Body of pancreas (tissue), 4 donors: ENCODE measurements at regions not wholly inside any gene's neighbourhood (a gene's known extent, or its start where the extent isn't known, plus 50 kb on each side); places are given as distances from the start of the nearest gene placed in this dataset.

Source experiments
- POLR2A ChIP-seq, 3 donors: fragments of 450-650 bp; IDR thresholded peaks; one replicate each; pipeline ENCODE4 v1.6.1; 2016; ENCODE audit warnings: antibody characterized with exemption in 3 of 3, mild to moderate bottlenecking in 2 of 3
- TF ChIP-seq, protein P1 (sequence below), 7 experiments: fragments of 450-650 bp in 4 of 7; fragments of 200-600 bp in 3 of 7; sonication (generic) in 3 of 7; IDR thresholded peaks; one replicate each; pipeline ENCODE4 v1.5.1; 2016 to 2019; ENCODE audit warnings: antibody characterized with exemption in 7 of 7

DNA sequence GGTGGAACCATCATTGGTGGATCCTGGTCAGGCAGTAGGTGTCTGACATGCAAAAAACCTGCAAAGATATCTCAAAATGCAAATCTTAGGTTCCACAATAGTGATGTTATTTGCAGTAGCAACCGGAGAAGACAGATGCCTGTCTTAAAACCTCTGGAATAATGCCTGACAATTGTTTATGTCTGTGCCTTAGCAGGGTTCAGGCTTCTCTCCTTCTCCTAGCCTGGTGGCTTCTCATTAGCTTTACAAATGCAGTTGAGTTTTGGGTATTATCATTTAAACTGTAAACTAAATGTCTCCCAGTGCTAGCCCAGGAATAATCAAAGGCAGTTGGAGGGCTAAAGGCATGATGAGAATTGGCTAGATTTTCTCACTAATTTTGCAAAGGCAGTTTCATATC lies 146.3 kb upstream of the NRG3 start:
- TF ChIP-seq POLR2A (IDR thresholded peaks at IDR 0.05): no peak
- TF ChIP-seq, protein P1, sequence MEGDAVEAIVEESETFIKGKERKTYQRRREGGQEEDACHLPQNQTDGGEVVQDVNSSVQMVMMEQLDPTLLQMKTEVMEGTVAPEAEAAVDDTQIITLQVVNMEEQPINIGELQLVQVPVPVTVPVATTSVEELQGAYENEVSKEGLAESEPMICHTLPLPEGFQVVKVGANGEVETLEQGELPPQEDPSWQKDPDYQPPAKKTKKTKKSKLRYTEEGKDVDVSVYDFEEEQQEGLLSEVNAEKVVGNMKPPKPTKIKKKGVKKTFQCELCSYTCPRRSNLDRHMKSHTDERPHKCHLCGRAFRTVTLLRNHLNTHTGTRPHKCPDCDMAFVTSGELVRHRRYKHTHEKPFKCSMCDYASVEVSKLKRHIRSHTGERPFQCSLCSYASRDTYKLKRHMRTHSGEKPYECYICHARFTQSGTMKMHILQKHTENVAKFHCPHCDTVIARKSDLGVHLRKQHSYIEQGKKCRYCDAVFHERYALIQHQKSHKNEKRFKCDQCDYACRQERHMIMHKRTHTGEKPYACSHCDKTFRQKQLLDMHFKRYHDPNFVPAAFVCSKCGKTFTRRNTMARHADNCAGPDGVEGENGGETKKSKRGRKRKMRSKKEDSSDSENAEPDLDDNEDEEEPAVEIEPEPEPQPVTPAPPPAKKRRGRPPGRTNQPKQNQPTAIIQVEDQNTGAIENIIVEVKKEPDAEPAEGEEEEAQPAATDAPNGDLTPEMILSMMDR (IDR thresholded peaks at IDR 0.05): no peak
